ENCODE measurements at regions not wholly inside any gene's neighbourhood (a gene's known extent, or its start where the extent isn't known, plus 50 kb on each side); places are given as distances from the start of the nearest gene placed in this dataset.

DNA sequence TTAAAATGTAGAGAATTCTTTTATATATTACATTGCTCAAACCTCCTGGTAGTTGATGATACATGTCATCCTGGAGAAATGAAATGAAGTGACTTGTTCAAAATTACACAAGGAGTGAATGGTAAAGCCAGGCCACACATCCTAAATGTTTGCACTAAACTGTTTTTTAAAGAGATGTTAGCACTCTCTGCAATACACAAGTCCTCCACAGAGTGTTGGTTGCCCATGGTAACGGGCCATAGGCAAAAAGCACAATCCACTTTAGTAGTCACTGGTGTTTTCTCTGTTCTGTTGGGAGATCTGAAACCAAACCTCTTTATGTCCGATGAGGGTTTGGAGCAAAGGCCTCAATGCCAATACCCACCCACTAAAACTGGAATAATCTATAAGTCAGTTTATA, 907.4 kb downstream of the NTRK3 start:
- ATAC-seq (ENCODE audit: insufficient read depth, low read depth): no peak
- no peak overlapping the region for H3K9ac ChIP-seq (ENCODE audit: low read depth, low read length)
- H3K36me3 ChIP-seq (ENCODE audit: insufficient read depth, low read length): no peaks in the 10 kb centered on the region

DNA sequence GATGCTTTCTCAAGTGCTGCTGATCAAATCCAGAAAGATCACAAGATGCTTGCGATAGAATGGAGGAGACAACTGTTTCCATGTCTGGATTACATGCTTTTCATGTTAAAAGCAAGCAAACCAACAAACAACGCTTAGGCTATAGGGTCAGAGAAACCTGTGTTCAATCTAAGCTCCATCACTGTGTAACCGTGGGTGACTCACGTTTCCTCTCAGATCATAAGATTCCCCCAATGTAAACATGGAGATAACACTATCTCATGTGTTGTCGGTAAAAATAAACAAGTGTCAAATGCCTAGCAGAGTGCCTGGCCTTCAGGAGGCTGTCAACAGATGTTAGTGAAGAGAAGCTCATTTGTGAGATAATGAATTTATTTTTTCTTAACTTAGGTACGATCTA, 907.8 kb downstream of the NTRK3 start:
- no peak overlapping the region for H3K27ac ChIP-seq (ENCODE audit: low read length)
- H3K4me1 ChIP-seq (ENCODE audit: insufficient read depth, low read length): no peaks in the 10 kb centered on the region
- no peak for DNase-seq
- no peak for ATAC-seq (ENCODE audit: insufficient read depth, low read depth)
- H3K79me2 ChIP-seq (ENCODE audit: insufficient read depth, low read length): no peaks in the 10 kb centered on the region
- H4K20me1 ChIP-seq (ENCODE audit: insufficient read depth, low read length): no peaks in the 10 kb centered on the region
- H3K27me3 ChIP-seq (ENCODE audit: insufficient read depth, low read length, poor library complexity): no peaks in the 10 kb centered on the region
- H3K4me2 ChIP-seq (ENCODE audit: insufficient read depth, low read length): no peak overlapping the region
- TF ChIP-seq, protein P1, sequence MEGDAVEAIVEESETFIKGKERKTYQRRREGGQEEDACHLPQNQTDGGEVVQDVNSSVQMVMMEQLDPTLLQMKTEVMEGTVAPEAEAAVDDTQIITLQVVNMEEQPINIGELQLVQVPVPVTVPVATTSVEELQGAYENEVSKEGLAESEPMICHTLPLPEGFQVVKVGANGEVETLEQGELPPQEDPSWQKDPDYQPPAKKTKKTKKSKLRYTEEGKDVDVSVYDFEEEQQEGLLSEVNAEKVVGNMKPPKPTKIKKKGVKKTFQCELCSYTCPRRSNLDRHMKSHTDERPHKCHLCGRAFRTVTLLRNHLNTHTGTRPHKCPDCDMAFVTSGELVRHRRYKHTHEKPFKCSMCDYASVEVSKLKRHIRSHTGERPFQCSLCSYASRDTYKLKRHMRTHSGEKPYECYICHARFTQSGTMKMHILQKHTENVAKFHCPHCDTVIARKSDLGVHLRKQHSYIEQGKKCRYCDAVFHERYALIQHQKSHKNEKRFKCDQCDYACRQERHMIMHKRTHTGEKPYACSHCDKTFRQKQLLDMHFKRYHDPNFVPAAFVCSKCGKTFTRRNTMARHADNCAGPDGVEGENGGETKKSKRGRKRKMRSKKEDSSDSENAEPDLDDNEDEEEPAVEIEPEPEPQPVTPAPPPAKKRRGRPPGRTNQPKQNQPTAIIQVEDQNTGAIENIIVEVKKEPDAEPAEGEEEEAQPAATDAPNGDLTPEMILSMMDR (IDR thresholded peaks at IDR 0.05; ENCODE audit: borderline replicate concordance, extremely low read depth, low read length, poor library complexity, severe bottlenecking): no peak
- TF ChIP-seq EZH2 (IDR thresholded peaks at IDR 0.05; ENCODE audit: borderline replicate concordance, low read depth, low read length, severe bottlenecking): no peak
- H2AFZ ChIP-seq (ENCODE audit: low read depth, low read length): no peak overlapping the region
- H3K4me3 ChIP-seq (ENCODE audit: low read depth in 1 of 2, low read length in 2 of 2): no peak overlapping the region
- no peaks in the 10 kb centered on the region for H3K36me3 ChIP-seq (ENCODE audit: insufficient read depth, low read length)
- H3K9ac ChIP-seq (ENCODE audit: low read depth, low read length): no peak overlapping the region
- no peaks in the 10 kb centered on the region for H3K9me3 ChIP-seq (ENCODE audit: insufficient read depth, low read length, severe bottlenecking)

More for the DNA sequence above, 907.4 kb downstream of the NTRK3 start:
- Histone ChIP-seq H3K4me2 (ENCODE audit: insufficient read depth, low read length) (no peak overlapping the region), H4K20me1 (ENCODE audit: insufficient read depth, low read length) (no peaks in the 10 kb centered on the region), H3K9me3 (ENCODE audit: insufficient read depth, low read length, severe bottlenecking) (no peaks in the 10 kb centered on the region), H2AFZ (ENCODE audit: low read depth, low read length) (no peak overlapping the region), H3K27me3 (ENCODE audit: insufficient read depth, low read length, poor library complexity) (no peaks in the 10 kb centered on the region), H3K4me1 (ENCODE audit: insufficient read depth, low read length) (no peaks in the 10 kb centered on the region), H3K79me2 (ENCODE audit: insufficient read depth, low read length) (no peaks in the 10 kb centered on the region), H3K27ac (ENCODE audit: low read length) (no peak overlapping the region), H3K4me3 (ENCODE audit: low read depth in 1 of 2, low read length in 2 of 2) (no peak overlapping the region)
- TF ChIP-seq, protein P1 (IDR thresholded peaks at IDR 0.05; ENCODE audit: borderline replicate concordance, extremely low read depth, low read length, poor library complexity, severe bottlenecking): no peak
- TF ChIP-seq EZH2 (IDR thresholded peaks at IDR 0.05; ENCODE audit: borderline replicate concordance, low read depth, low read length, severe bottlenecking): no peak
- DNase-seq: no peak

DNA sequence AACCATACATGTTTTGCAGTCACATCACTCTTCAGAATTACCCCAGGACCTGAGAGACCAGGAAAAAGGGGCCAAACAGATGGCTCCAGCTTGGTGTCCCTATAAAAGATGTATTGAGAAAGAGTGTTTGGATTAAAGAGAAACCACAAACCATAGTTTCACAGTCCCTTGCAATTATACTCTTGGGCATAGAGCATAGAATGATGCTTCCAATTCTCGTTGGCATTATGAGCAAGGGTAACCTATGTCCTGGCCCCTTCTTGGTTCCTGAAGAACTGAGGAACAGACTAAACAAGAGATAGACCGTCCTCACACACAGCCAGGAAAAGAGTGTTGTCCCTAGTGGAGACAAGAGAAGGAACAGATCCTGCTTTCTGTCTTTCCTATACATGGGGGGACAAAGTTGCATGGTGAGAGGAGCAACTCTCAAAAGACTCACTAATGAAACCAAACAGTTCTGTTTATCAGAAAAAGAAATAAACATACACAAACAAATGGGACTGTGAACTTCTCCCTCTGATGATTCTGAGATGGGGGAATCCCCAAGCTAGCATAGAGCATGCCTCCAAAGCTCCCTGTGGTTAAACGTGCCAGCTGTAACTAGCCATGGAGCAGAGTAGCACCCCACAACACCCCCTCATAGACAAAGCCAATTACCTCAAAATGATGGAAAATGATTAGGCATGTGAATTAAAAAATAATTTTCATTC, 908.6 kb downstream of the NTRK3 start:
- Histone ChIP-seq H3K9me3 (ENCODE audit: insufficient read depth, low read length, severe bottlenecking) (no peaks in the 10 kb centered on the region), H3K79me2 (ENCODE audit: insufficient read depth, low read length) (no peaks in the 10 kb centered on the region), H3K9ac (ENCODE audit: low read depth, low read length) (no peak overlapping the region), H3K4me1 (ENCODE audit: insufficient read depth, low read length) (no peaks in the 10 kb centered on the region), H3K36me3 (ENCODE audit: insufficient read depth, low read length) (no peaks in the 10 kb centered on the region), H2AFZ (ENCODE audit: low read depth, low read length) (no peak overlapping the region), H3K27ac (ENCODE audit: low read length) (no peak overlapping the region), H3K27me3 (ENCODE audit: insufficient read depth, low read length, poor library complexity) (no peaks in the 10 kb centered on the region), H4K20me1 (ENCODE audit: insufficient read depth, low read length) (no peaks in the 10 kb centered on the region), H3K4me3 (ENCODE audit: low read depth in 1 of 2, low read length in 2 of 2) (no peak overlapping the region), H3K4me2 (ENCODE audit: insufficient read depth, low read length) (no peak overlapping the region)
- no peak for TF ChIP-seq EZH2 (IDR thresholded peaks at IDR 0.05; ENCODE audit: borderline replicate concordance, low read depth, low read length, severe bottlenecking)
- TF ChIP-seq, protein P1 (IDR thresholded peaks at IDR 0.05; ENCODE audit: borderline replicate concordance, extremely low read depth, low read length, poor library complexity, severe bottlenecking): no peak
- DNase-seq (no peak), ATAC-seq (ENCODE audit: insufficient read depth, low read depth) (no peak)
